ENCODE measurements at regions not wholly inside any gene's neighbourhood (a gene's known extent, or its start where the extent isn't known, plus 50 kb on each side); places are given as distances from the start of the nearest gene placed in this dataset.

DNA sequence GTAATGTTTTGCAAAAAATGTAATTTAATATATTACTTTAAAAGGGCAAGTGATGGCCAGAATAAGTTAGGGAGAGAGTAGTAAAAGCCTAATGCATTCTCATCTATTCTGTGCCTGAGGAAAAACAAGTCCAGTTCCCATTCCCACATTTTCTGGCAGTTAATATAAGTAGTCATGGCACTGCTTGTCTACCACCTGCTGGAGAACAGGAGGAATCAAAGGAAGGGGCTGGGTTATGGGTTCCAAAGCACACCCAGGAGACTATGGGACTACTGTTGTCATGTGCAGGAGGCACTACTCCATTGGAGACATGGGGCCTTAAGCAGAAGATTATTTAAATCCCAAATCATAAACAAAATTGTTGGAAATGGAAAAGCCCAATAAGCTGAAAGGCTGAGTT lies 2618.6 kb downstream of the ARAP2 start:
- no TSS peak for BruUV-seq (replicated peaks)

GRCh38 chr4:33626221-33626620 lies 2618.1 kb downstream of the ARAP2 start:
- no peak overlapping the region for H3K4me3 ChIP-seq (ENCODE audit: low read depth, low read length)
- H3K27me3 ChIP-seq (replicated peaks; ENCODE audit: control insufficient read depth, insufficient read depth, low read length), result no peaks in the 10 kb centered on the region
- no peak overlapping the region for H3K27ac Mint-ChIP-seq (ENCODE audit: unreplicated experiment)
- H3K27me3 Mint-ChIP-seq (ENCODE audit: insufficient read depth, unreplicated experiment), result no peaks in the 10 kb centered on the region
- ChIA-PET POLR2A (no interaction called here), CTCF (no interaction called here)
- intact Hi-C loops (cut with micrococcal nuclease; ENCODE audit: unreplicated experiment), result no loop called here
- BruUV-seq (replicated peaks), result no TSS peak
- no peak for TF ChIP-seq CTCF (IDR thresholded peaks at IDR 0.05; ENCODE audit: insufficient read depth in 1 of 2, low read depth in 1 of 2, low read length in 1 of 2, severe bottlenecking in 1 of 2, unreplicated experiment in 1 of 2)
- no peaks in the 10 kb centered on the region for H3K36me3 Mint-ChIP-seq (ENCODE audit: insufficient read depth, unreplicated experiment)
- no peaks in the 10 kb centered on the region for H3K4me1 ChIP-seq
- H3K4me3 Mint-ChIP-seq (ENCODE audit: unreplicated experiment), result no peak overlapping the region
- H3K4me1 Mint-ChIP-seq (ENCODE audit: low read depth, unreplicated experiment), result no peaks in the 10 kb centered on the region
- DNase-seq, result no peak
- no peaks in the 10 kb centered on the region for H3K9me3 ChIP-seq
- H3K9me3 Mint-ChIP-seq (ENCODE audit: unreplicated experiment), result no peaks in the 10 kb centered on the region
- no peaks in the 10 kb centered on the region for H3K36me3 ChIP-seq (ENCODE audit: control insufficient read depth, insufficient read depth, low read length)

More for the DNA sequence above, 2618.6 kb downstream of the ARAP2 start:
- H3K9me3 ChIP-seq, result no peaks in the 10 kb centered on the region
- H3K27me3 Mint-ChIP-seq (ENCODE audit: insufficient read depth, unreplicated experiment), result no peaks in the 10 kb centered on the region
- H3K4me1 Mint-ChIP-seq (ENCODE audit: low read depth, unreplicated experiment), result no peaks in the 10 kb centered on the region
- TF ChIP-seq CTCF (IDR thresholded peaks at IDR 0.05; ENCODE audit: insufficient read depth in 1 of 2, low read depth in 1 of 2, low read length in 1 of 2, severe bottlenecking in 1 of 2, unreplicated experiment in 1 of 2), result no peak
- DNase-seq, result no peak
- ChIA-PET CTCF (no interaction called here), POLR2A (no interaction called here)
- H3K36me3 ChIP-seq (ENCODE audit: control insufficient read depth, insufficient read depth, low read length), result no peaks in the 10 kb centered on the region
- H3K36me3 Mint-ChIP-seq (ENCODE audit: insufficient read depth, unreplicated experiment), result no peaks in the 10 kb centered on the region
- intact Hi-C loops (cut with micrococcal nuclease; ENCODE audit: unreplicated experiment), result no loop called here
- H3K4me1 ChIP-seq, result no peaks in the 10 kb centered on the region
- no peaks in the 10 kb centered on the region for H3K27me3 ChIP-seq (replicated peaks; ENCODE audit: control insufficient read depth, insufficient read depth, low read length)
- no peak overlapping the region for H3K27ac Mint-ChIP-seq (ENCODE audit: unreplicated experiment)
- H3K4me3 ChIP-seq (ENCODE audit: low read depth, low read length), result no peak overlapping the region
- H3K4me3 Mint-ChIP-seq (ENCODE audit: unreplicated experiment), result no peak overlapping the region
- H3K9me3 Mint-ChIP-seq (ENCODE audit: unreplicated experiment), result no peaks in the 10 kb centered on the region

GRCh38 chr4:33628296-33628695 lies 2616.0 kb downstream of the ARAP2 start:
- no peak for DNase-seq
- no peaks in the 10 kb centered on the region for H3K4me1 ChIP-seq
- no peaks in the 10 kb centered on the region for H3K9me3 ChIP-seq
- H3K27me3 ChIP-seq (replicated peaks; ENCODE audit: control insufficient read depth, insufficient read depth, low read length), result no peaks in the 10 kb centered on the region
- CTCF ChIA-PET, result no interaction called here
- Mint-ChIP-seq H3K4me3 (ENCODE audit: unreplicated experiment) (no peak overlapping the region), H3K27me3 (ENCODE audit: insufficient read depth, unreplicated experiment) (no peaks in the 10 kb centered on the region), H3K4me1 (ENCODE audit: low read depth, unreplicated experiment) (no peaks in the 10 kb centered on the region), H3K9me3 (ENCODE audit: unreplicated experiment) (peaks cover 6% of the 10 kb centered on the region), H3K27ac (ENCODE audit: unreplicated experiment) (no peak overlapping the region), H3K36me3 (ENCODE audit: insufficient read depth, unreplicated experiment) (no peaks in the 10 kb centered on the region)
- intact Hi-C loops (cut with micrococcal nuclease; ENCODE audit: unreplicated experiment), result no loop called here
- POLR2A ChIA-PET, result no interaction called here
- no TSS peak for BruUV-seq (replicated peaks)
- TF ChIP-seq CTCF (IDR thresholded peaks at IDR 0.05; ENCODE audit: insufficient read depth in 1 of 2, low read depth in 1 of 2, low read length in 1 of 2, severe bottlenecking in 1 of 2, unreplicated experiment in 1 of 2), result no peak
- H3K4me3 ChIP-seq (ENCODE audit: low read depth, low read length), result no peak overlapping the region
- no peaks in the 10 kb centered on the region for H3K36me3 ChIP-seq (ENCODE audit: control insufficient read depth, insufficient read depth, low read length)

Data from Caco-2 (cell line).